Skeletal muscle tissue (tissue), 3 donors: ENCODE measurements at regions not wholly inside any gene's neighbourhood (a gene's known extent, or its start where the extent isn't known, plus 50 kb on each side); places are given as distances from the start of the nearest gene placed in this dataset.

Source experiments
- H3K27ac ChIP-seq: one replicate; pipeline ENCODE4 v1.7.0; 2013; ENCODE audit warnings: mild to moderate bottlenecking, low read depth, low read length, inconsistent platforms
- H3K27me3 ChIP-seq, 3 donors: one replicate each; pipeline ENCODE4 v1.7.0; 2013; ENCODE audit warnings: low read length in 3 of 3; ENCODE audit not compliant: control insufficient read depth in 3 of 3, insufficient read depth in 3 of 3
- H3K36me3 ChIP-seq, 3 donors: one replicate each; pipeline ENCODE4 v1.7.0; 2013; ENCODE audit warnings: low read length in 3 of 3; ENCODE audit not compliant: control insufficient read depth in 3 of 3, insufficient read depth in 3 of 3
- H3K4me1 ChIP-seq, 3 donors: one replicate each; pipeline ENCODE4 v1.7.0; 2013; ENCODE audit warnings: low read length in 3 of 3, mild to moderate bottlenecking in 3 of 3; ENCODE audit not compliant: control insufficient read depth in 3 of 3, insufficient read depth in 3 of 3
- H3K4me3 ChIP-seq, 3 donors: one replicate each; pipeline ENCODE4 v1.7.0; 2013; ENCODE audit warnings: low read length in 3 of 3
- H3K9ac ChIP-seq, 3 donors: one replicate each; pipeline ENCODE4 v1.7.0; 2013; ENCODE audit warnings: low read length in 3 of 3, mild to moderate bottlenecking in 3 of 3, moderate library complexity in 2 of 3, low read depth in 1 of 3
- H3K9me3 ChIP-seq, 3 donors: one replicate each; pipeline ENCODE4 v1.7.0; 2013; ENCODE audit warnings: low read length in 3 of 3; ENCODE audit not compliant: control insufficient read depth in 3 of 3
- donor health status: Osteomylitis.

GRCh38 chr16:51867386-51868065 is 679.4 kb downstream of the TOX3 start:
- Histone ChIP-seq H3K36me3 (no peaks in the 10 kb centered on the region), H3K27me3 (no peaks in the 10 kb centered on the region), H3K9me3 (no peaks in the 10 kb centered on the region), H3K4me3 (no peak overlapping the region), H3K27ac (no peak overlapping the region), H3K4me1 (no peaks in the 10 kb centered on the region), H3K9ac (no peak overlapping the region)

GRCh38 chr16:51864575-51864974 is 682.4 kb downstream of the TOX3 start:
- Histone ChIP-seq H3K9ac (no peak overlapping the region), H3K27ac (no peak overlapping the region), H3K4me3 (no peak overlapping the region), H3K27me3 (no peaks in the 10 kb centered on the region), H3K9me3 (no peaks in the 10 kb centered on the region), H3K4me1 (no peaks in the 10 kb centered on the region), H3K36me3 (no peaks in the 10 kb centered on the region)

GRCh38 chr16:51854401-51854951 is 692.5 kb downstream of the TOX3 start:
- Histone ChIP-seq H3K4me1 (no peaks in the 10 kb centered on the region), H3K27ac (no peak overlapping the region), H3K4me3 (no peak overlapping the region), H3K36me3 (no peaks in the 10 kb centered on the region), H3K27me3 (no peaks in the 10 kb centered on the region), H3K9ac (no peak overlapping the region), H3K9me3 (no peaks in the 10 kb centered on the region)

- Histone ChIP-seq H3K9ac (no peak overlapping the region), H3K36me3 (no peaks in the 10 kb centered on the region), H3K4me3 (no peak overlapping the region), H3K27me3 (no peaks in the 10 kb centered on the region), H3K27ac (no peak overlapping the region), H3K9me3 (no peaks in the 10 kb centered on the region), H3K4me1 (no peaks in the 10 kb centered on the region)
Measured at GRCh38 chr16:51853586-51853985, 693.4 kb downstream of the TOX3 start.

GRCh38 chr16:51852892-51853291 is 694.1 kb downstream of the TOX3 start:
- Histone ChIP-seq H3K36me3 (no peaks in the 10 kb centered on the region), H3K9ac (no peak overlapping the region), H3K27me3 (no peaks in the 10 kb centered on the region)

GRCh38 chr16:51851111-51851510 is 695.8 kb downstream of the TOX3 start:
- H3K9ac ChIP-seq, result no peak overlapping the region
- no peaks in the 10 kb centered on the region for H3K9me3 ChIP-seq
- H3K4me1 ChIP-seq, result no peaks in the 10 kb centered on the region
- H3K27me3 ChIP-seq, result no peaks in the 10 kb centered on the region
- no peak overlapping the region for H3K27ac ChIP-seq
- no peaks in the 10 kb centered on the region for H3K36me3 ChIP-seq
- no peak overlapping the region for H3K4me3 ChIP-seq

More at GRCh38 chr16:51852892-51853291, 694.1 kb downstream of the TOX3 start:
- Histone ChIP-seq H3K27ac (no peak overlapping the region), H3K4me1 (no peaks in the 10 kb centered on the region), H3K9me3 (no peaks in the 10 kb centered on the region), H3K4me3 (no peak overlapping the region)

- no peaks in the 10 kb centered on the region for H3K4me1 ChIP-seq
- H3K36me3 ChIP-seq, result no peaks in the 10 kb centered on the region
- no peak overlapping the region for H3K9ac ChIP-seq
- no peaks in the 10 kb centered on the region for H3K27me3 ChIP-seq
- no peak overlapping the region for H3K27ac ChIP-seq
- H3K9me3 ChIP-seq, result no peaks in the 10 kb centered on the region
- no peak overlapping the region for H3K4me3 ChIP-seq
Measured at GRCh38 chr16:51849715-51850114, 697.2 kb downstream of the TOX3 start.

- Histone ChIP-seq H3K4me3 (no peak overlapping the region), H3K4me1 (no peaks in the 10 kb centered on the region), H3K36me3 (no peaks in the 10 kb centered on the region), H3K27ac (no peak overlapping the region), H3K9ac (no peak overlapping the region), H3K27me3 (no peaks in the 10 kb centered on the region), H3K9me3 (no peaks in the 10 kb centered on the region)
Measured at GRCh38 chr16:51845586-51846305, 694.7 kb upstream of the SALL1 start.

GRCh38 chr16:51839727-51840462 is 688.8 kb upstream of the SALL1 start:
- Histone ChIP-seq H3K27ac (no peak overlapping the region), H3K4me3 (no peak overlapping the region), H3K9me3 (peaks cover 0 to 3% (median 0%) of the 10 kb centered on the region in 3 donors), H3K27me3 (no peaks in the 10 kb centered on the region), H3K4me1 (no peaks in the 10 kb centered on the region), H3K9ac (no peak overlapping the region), H3K36me3 (no peaks in the 10 kb centered on the region)

GRCh38 chr16:51834794-51835193 is 683.7 kb upstream of the SALL1 start:
- no peak overlapping the region for H3K27ac ChIP-seq
- H3K9ac ChIP-seq, result no peak overlapping the region
- H3K27me3 ChIP-seq, result no peaks in the 10 kb centered on the region

More at GRCh38 chr16:51834794-51835193, 683.7 kb upstream of the SALL1 start:
- Histone ChIP-seq H3K4me1 (no peaks in the 10 kb centered on the region), H3K4me3 (no peak overlapping the region), H3K9me3 (peaks cover 0 to 3% (median 0%) of the 10 kb centered on the region in 3 donors), H3K36me3 (no peaks in the 10 kb centered on the region)
